ENCODE measurements at regions not wholly inside any gene's neighbourhood (a gene's known extent, or its start where the extent isn't known, plus 50 kb on each side); places are given as distances from the start of the nearest gene placed in this dataset.

- intact Hi-C loops (cut with micrococcal nuclease; ENCODE audit: unreplicated experiment), result no loop called here
- TF ChIP-seq, protein P1, sequence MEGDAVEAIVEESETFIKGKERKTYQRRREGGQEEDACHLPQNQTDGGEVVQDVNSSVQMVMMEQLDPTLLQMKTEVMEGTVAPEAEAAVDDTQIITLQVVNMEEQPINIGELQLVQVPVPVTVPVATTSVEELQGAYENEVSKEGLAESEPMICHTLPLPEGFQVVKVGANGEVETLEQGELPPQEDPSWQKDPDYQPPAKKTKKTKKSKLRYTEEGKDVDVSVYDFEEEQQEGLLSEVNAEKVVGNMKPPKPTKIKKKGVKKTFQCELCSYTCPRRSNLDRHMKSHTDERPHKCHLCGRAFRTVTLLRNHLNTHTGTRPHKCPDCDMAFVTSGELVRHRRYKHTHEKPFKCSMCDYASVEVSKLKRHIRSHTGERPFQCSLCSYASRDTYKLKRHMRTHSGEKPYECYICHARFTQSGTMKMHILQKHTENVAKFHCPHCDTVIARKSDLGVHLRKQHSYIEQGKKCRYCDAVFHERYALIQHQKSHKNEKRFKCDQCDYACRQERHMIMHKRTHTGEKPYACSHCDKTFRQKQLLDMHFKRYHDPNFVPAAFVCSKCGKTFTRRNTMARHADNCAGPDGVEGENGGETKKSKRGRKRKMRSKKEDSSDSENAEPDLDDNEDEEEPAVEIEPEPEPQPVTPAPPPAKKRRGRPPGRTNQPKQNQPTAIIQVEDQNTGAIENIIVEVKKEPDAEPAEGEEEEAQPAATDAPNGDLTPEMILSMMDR (conservative IDR thresholded peaks at IDR 0.05; ENCODE audit: low read depth, low read length), result no peak
- no peak for TF ChIP-seq EZH2 (IDR thresholded peaks at IDR 0.05; ENCODE audit: borderline replicate concordance, low read depth, low read length, poor library complexity, severe bottlenecking)
- Histone ChIP-seq H3K27me3 (replicated peaks; ENCODE audit: insufficient read depth, low read depth, low read length, poor library complexity) (no peaks in the 10 kb centered on the region), H3K27ac (ENCODE audit: low read depth, low read length, poor library complexity, severe bottlenecking) (no peak overlapping the region), H3K9me3 (ENCODE audit: low read depth, low read length, poor library complexity, severe bottlenecking) (no peaks in the 10 kb centered on the region), H3K4me3 (ENCODE audit: low read depth, low read length, poor library complexity, severe bottlenecking) (no peak overlapping the region), H3K36me3 (ENCODE audit: insufficient read depth, low read length, poor library complexity, severe bottlenecking) (no peaks in the 10 kb centered on the region), H3K4me1 (ENCODE audit: insufficient read depth, low read length, poor library complexity, severe bottlenecking) (no peaks in the 10 kb centered on the region)
- DNase-seq (ENCODE audit: low spot score), result no peak
- CTCF ChIA-PET, result no interaction called here
- BruUV-seq (replicated peaks), result no TSS peak
- POLR2A ChIA-PET (ENCODE audit: low non-redundant PET), result no interaction called here
These were observed 110.8 kb upstream of the EEA1 start for GRCh38 chr12:93039930-93040329.

DNA sequence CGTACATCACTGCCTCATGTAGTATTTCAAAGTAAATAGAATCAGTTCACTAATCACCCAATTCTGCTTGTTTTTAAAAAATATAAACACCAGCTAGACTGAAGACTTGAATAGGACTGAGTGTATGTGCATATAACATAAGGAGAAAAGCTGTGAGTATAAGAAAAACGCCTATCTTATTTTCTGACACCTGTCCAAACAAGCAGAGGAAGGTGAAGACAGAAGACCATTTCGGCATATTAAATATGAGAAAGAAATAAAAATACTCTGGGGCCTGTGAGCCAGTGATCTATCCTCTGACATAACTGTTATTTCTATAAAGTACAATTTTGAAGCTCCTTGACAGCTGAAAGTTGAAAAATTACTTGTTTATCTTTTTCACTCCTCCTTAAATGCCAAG is 111.3 kb upstream of the EEA1 start:
- CTCF ChIA-PET, result no interaction called here
- no peak for DNase-seq (ENCODE audit: low spot score)
- POLR2A ChIA-PET (ENCODE audit: low non-redundant PET), result no interaction called here

DNA sequence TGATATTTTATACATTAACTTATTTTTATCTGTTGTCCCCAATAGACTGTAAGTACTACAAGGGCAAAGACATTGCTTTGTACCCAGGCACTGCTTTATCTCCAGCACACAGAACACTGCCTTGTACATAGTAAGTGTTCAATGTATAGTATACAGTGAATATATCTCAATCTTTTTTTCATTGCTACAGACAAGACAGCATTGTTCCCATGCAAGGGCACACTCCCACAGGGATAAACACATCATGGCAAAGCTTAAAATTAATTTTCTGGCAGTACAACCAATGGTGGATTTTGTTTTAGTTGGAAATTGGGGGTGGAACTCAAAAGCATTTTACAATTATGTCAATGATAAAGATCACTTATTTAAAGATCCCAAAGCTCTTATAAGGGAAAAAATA is 112.3 kb upstream of the EEA1 start:
- Histone ChIP-seq H3K27me3 (replicated peaks; ENCODE audit: insufficient read depth, low read depth, low read length, poor library complexity) (no peaks in the 10 kb centered on the region), H3K27ac (ENCODE audit: low read depth, low read length, poor library complexity, severe bottlenecking) (no peak overlapping the region), H3K4me3 (ENCODE audit: low read depth, low read length, poor library complexity, severe bottlenecking) (no peak overlapping the region), H3K36me3 (ENCODE audit: insufficient read depth, low read length, poor library complexity, severe bottlenecking) (no peaks in the 10 kb centered on the region), H3K4me1 (ENCODE audit: insufficient read depth, low read length, poor library complexity, severe bottlenecking) (no peaks in the 10 kb centered on the region), H3K9me3 (ENCODE audit: low read depth, low read length, poor library complexity, severe bottlenecking) (no peaks in the 10 kb centered on the region)
- TF ChIP-seq EZH2 (IDR thresholded peaks at IDR 0.05; ENCODE audit: borderline replicate concordance, low read depth, low read length, poor library complexity, severe bottlenecking), result no peak
- TF ChIP-seq, protein P1 (conservative IDR thresholded peaks at IDR 0.05; ENCODE audit: low read depth, low read length), result no peak
- POLR2A ChIA-PET (ENCODE audit: low non-redundant PET), result no interaction called here
- intact Hi-C loops (cut with micrococcal nuclease; ENCODE audit: unreplicated experiment), result no loop called here
- CTCF ChIA-PET, result no interaction called here
- no peak for DNase-seq (ENCODE audit: low spot score)
- BruUV-seq (replicated peaks), result no TSS peak

More for the DNA sequence above, 111.3 kb upstream of the EEA1 start:
- H3K27ac ChIP-seq (ENCODE audit: low read depth, low read length, poor library complexity, severe bottlenecking), result no peak overlapping the region
- H3K27me3 ChIP-seq (replicated peaks; ENCODE audit: insufficient read depth, low read depth, low read length, poor library complexity), result no peaks in the 10 kb centered on the region
- TF ChIP-seq, protein P1 (conservative IDR thresholded peaks at IDR 0.05; ENCODE audit: low read depth, low read length), result no peak
- no peak for TF ChIP-seq EZH2 (IDR thresholded peaks at IDR 0.05; ENCODE audit: borderline replicate concordance, low read depth, low read length, poor library complexity, severe bottlenecking)
- BruUV-seq (replicated peaks), result no TSS peak
- no peak overlapping the region for H3K4me3 ChIP-seq (ENCODE audit: low read depth, low read length, poor library complexity, severe bottlenecking)
- H3K36me3 ChIP-seq (ENCODE audit: insufficient read depth, low read length, poor library complexity, severe bottlenecking), result no peaks in the 10 kb centered on the region
- H3K9me3 ChIP-seq (ENCODE audit: low read depth, low read length, poor library complexity, severe bottlenecking), result no peaks in the 10 kb centered on the region
- no peaks in the 10 kb centered on the region for H3K4me1 ChIP-seq (ENCODE audit: insufficient read depth, low read length, poor library complexity, severe bottlenecking)
- intact Hi-C loops (cut with micrococcal nuclease; ENCODE audit: unreplicated experiment), result no loop called here
